MV-4-11 (cell line): ENCODE measurements at regions not wholly inside any gene's neighbourhood (a gene's known extent, or its start where the extent isn't known, plus 50 kb on each side); places are given as distances from the start of the nearest gene placed in this dataset.
"Not testable (repeated sequence)": the region's sequence is repeated elsewhere in the genome, so short reads cannot be mapped to it uniquely, and the experiment has no call there.

Experiments used
- DNase-seq: peaks from one replicate; lab custom pipeline; 2025; lab: John Stamatoyannopoulos, UW

DNA sequence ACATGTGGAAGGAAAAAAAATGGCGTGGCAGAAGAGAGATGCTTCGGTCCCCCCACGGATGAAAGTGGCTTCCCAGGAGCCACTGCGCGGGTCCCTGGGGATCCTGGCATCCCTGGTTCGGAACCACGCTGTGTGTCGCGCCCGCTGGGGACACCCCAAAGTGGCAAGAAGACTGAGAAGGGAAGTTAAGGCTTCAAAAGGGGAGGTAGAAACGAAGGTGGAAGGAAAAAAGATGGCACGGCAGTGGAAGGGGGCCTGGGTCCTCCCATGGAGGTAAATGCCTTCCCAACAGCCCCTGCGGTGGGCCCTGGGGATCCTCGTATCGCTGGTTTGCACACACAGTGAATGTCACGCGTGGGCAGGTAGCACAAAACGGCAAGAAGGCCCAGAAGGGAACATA lies 281.7 kb downstream of the ALG10 start:
- DNase-seq, result no peak

DNA sequence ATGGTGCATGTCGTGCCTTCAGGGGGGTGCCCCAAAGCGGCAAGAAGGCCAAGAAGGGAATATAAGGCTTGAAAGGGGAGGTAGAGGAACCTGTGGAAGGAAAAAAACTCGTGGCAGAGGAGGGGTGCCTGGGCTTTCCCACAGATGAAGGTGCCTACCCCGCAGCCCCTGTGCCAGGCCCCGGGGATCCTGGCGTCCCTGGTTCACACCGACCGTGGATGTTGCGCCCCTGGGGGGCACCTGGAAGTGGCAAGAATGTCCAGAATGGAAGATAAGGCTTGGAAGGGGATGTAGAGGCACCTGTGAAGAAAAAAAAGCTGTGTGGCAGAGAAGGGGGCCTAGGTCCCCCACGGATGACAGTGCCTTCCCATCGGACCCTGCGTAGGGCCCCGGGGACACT lies 282.2 kb downstream of the ALG10 start:
- DNase-seq, result no peak

DNA sequence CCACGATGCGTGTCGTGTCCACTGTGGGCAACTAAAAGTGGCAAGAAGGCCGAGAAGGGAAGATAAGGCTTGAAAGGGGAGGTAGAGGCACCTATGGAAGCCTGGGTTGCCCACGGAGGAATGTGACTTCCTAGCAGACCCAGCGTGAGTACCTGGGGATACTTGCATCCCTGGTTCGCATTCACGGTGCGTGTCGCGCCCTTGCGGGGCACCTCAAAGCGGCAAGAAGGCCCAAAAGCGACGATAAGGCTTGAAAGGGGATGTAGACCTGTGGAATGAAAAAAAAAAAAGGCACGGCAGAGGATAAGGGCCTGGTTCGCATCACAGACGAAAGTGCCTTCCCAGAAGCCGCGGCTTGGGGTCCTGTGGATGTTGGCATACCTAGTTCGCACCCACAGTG lies 282.9 kb downstream of the ALG10 start:
- DNase-seq, result no peak

DNA sequence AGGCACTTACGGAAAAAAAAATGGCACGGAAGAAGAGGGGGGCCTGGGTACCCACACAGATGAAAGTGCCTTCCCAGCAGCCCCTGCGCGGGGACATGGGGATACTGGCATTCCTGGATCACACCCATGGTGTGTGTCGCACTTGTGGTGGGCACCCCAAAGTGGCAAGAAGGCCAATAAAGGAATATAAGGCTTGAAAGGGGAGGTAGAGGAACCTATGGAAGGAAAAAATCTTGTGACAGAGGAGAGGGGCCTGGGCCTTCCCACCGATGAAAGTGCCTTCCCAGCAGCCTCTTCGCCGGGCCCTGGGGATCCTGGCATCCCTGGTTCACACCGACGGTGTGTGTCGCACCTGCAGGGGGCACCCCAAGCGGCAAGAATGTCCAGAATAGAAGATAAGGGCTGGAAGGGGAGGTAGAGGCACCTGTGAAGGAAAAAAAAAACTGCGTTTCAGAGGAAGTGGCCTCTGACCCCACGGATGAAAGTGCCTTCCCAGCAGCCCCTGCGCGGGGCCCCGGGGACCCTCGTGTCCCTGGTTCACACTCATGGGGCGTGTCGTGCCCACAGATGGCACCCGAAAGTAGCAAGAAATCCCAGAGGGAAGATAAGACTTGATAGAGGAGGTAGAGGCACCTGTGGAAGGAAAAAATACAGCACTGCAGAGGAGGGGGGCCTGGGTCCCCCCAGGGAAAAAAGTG lies 284.0 kb downstream of the ALG10 start:
- DNase-seq, result no peak

DNA sequence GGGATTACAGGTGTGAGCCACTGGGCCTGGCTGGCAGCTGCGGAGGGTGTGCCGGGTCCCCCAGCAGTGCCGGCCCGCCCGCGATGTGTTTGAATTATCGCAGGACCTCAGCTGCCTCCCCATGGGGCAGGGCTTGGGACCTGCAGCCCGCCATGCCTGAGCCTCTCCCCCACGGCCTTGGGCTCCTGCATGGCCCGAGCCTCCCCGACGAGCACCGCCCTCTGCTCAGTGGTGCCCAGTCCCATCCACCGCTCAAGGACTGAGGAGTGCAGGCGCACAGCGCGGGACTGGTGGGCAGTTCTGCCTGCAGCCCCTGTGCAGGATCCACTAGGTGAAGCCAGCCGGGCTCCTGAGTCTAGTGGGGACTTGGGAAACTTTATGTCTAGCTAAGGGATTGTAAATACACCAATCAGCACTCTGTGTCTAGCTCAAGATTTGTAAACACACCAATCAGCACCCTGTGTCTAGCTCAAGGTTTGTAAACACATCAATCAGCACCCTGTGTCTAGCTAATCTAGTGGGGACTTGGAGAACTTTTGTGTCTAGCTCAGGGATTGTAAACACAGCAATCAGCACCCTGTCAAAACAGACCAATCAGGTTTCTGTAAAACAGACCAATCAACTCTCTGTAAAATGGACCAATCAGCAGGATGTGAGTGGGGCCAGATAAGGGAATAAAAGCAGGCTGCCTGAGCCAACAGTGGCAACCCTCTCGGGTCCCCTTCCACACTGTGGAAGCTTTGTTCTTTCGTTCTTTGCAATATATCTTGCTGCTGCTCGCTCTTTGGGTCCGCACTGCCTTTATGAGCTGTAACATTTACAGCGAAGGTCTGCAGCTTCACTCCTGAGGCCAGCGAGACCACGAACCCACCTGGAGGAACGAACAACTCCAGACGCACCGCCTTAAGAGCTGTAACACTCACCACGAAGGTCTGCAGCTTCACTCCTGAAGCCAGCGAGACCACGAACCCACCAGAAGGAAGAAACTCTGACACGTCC lies 287.8 kb downstream of the ALG10 start:
- not testable (repeated sequence) for DNase-seq

DNA sequence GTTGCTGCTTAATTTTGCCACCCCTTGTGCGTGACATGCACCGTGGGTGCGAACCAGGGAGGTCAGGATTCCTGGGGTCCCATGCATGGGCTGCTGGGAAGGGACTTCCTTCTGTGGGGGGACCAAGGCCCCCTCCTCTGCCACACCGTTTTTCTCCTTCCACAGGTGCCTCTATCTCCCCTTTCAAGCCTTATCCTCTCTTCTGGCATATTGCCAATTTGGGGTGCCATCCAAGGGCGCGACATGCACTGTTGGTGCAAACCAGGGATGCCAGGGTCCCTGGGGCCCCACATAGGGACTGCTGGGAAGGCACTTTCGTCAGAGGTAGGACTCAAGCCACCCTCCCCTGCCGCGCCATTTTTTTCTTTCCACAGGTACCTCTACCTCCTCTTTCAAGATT lies 289.0 kb downstream of the ALG10 start:
- no peak for DNase-seq

DNA sequence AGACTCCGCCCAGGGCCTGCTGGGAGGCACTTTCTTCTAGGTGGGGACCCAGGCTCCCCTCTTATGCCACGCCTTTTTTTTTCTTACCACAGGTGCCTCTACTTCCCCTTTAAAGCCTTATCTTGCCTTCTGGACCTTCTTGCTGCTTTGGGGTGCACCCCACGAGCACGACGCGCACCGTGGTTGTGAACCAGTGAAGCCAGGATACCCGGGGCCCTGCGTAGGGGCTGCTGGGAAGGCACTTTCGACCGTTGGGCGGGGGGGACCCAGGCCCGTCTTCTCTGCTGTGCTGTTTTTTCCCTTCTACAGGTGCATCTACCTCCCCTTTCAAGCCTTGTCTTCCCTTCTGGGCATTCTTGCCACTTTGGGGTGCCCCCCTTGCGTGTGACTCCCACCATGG lies 305.4 kb downstream of the ALG10 start:
- no peak for DNase-seq

DNA sequence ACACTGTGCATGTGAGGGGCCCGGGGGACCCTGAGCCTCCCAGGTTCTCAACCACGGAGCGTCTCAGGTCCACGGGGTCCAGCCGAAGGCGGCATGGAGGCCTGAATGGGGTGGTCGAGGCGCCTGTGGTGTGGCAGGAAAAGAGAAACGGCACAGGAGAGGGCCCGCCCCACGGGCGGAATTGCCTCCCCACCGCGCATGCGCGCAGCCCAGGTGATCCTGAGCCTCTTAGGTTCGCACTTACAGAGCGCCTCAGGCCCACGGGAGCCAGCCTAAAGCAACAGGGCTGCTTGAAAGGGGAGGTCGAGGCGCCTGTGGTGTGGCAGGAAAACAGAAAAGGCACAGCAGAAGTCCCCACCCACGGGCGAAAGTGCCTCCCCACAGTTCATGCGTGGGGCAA lies 311.0 kb downstream of the ALG10 start:
- DNase-seq, result no peak

DNA sequence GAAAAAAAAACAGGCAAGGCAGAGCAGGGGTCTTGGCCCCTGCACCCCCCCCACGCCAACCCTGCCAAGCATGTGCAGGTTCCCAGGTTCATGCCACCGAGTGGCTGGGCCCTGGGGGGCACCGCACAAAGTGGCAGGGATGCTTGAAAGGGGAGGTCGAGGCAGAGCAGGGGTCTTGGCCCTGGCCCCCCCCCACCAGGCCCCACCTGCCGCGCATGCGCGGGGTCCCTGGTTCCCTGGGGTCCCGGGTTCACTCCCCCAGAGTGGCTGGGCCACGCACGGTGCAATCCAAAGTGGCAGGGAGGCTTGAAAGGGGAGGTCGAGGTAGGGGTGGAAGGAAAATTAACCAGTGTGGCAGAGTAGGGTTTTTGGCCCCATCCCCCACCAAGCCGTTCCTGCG lies 312.2 kb downstream of the ALG10 start:
- no peak for DNase-seq

DNA sequence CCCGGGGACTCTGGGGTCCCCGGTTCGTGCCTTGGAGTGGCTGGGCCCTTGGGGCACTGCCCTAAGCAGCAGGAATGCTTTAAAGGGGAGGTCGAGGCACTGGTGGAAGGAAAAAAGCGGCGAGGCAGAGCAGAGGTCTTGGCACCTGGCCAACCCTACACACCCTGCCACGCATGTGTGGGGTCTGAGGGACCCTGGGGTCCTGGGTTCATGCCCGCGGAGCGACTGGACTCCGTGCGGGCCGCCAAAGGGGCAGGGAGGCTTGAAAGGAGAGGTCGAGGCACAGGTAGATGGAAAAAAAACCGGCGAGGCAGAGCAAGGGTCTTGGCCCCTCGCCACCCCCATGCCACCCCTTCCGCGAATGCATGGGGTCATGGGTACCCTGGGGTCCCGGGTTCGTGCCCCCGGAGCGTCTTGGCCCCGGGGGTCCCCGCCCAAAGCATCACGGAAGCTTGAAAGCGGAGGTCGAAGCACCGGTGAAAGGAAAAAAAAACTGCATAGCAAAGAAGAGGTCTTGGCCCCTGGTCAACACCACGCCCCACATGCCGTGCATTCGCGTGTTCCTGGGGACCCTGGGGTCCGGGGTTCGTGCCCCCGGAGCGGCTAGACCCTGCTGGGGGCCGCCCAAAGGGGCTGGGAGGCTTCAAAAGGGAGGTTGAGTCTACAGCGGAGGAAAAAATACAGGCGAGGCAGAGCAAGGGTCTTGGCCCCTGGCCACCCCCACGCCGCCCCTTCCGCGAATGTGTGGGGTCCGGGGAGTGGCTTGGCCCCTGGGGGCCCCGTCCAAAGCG lies 312.9 kb downstream of the ALG10 start:
- no peak for DNase-seq

DNA sequence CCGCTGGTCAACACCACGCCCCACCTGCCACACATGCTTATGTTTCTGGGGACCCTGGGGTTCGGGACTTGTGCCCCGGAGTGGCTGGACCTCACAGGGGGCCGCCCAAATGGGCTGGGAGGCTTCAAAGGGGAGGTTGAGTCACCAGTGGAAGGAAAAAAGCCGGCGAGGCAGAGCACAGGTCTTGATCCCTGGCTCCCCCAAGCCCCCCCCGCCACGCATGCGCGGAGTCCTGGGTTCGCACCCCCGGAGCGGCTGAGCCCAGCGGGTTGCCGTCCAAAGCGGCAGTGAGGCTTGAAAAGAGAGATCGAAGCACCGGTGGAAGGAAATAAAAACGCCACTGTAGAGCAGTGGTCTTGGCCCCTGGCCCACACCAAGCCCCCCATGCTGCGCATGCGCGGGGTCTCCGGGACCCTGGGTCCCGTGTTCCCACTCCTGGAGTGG lies 313.5 kb downstream of the ALG10 start:
- DNase-seq, result no peak

DNA sequence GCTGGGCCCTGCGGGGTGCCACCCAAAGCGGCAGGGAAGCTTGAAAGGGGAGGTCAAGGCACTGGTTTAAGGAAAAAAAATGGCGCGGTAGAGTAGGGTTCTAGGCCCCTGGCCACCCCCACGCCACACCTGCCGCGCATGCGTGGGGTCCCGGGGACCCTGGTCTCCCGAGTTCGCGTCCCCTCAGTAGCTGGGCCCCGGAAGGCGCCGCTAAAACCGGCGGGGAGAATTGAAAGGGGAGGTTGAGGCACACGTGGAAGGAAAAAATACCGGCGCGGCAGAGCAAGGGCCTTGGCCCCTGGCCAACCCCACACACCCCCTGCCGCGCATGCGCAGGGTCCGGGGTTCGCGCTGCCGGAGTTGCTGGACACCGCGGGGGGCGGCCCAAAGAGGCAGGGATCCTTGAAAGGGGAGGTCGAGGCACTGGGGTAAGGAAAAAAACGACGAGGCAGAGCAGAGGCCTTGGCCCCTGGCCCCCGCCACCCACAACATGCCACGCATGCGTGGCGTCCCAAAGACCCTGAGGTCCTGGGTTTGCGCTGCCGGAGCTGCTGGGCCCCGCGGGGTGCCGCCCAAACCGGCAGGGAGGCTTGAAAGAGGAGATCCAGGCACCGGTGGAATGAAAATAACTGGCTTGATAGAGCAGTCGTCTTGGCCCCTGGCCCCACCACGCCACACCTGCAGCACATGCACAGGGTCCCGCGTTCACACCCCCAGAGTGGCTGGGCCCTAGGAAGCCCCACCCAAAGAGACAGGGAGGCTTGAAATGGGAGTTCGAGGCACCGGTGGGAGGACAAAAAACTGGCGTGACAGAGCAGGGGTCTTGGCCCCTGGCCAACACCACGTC lies 314.5 kb downstream of the ALG10 start:
- DNase-seq, result no peak

DNA sequence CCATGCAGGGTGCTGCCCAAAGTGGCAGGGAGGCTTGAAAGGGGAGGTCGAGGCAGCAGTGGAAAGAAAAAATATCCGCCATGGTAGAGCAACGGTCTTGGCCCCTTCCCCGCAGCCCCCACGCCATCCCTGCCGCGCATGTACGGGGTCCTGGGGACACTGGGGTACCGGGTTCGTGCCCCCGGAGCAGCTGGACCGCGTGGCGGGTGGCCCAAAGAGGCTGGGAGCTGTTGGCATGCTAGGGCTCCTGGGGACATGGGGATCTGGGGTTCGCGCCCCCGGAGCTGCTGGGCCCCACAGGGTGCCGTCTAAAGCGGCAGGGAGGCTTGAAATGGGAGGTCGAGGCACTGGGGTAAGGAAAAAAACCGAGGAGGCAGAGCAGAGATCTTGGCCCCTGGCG lies 316.5 kb downstream of the ALG10 start:
- no peak for DNase-seq

DNA sequence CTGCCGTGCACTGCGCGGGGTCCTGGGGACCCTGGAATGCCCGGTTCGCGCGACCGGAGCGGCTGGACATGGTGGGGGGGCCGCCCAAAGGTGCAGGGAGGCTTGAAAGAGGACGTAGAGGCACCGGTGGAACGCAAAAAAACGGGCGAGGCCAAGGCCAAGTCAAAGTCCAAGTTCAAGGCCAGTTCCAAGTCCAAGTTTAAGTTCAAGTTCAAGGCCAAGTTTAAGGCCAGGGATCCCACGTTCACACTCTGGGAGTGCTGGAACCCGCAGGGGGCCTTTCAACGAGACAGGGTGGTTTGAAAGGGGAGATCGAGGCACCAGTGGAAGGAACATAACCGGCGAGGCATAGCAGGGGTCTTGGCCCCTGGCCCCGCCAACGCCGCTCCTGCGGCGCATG lies 317.6 kb downstream of the ALG10 start:
- no peak for DNase-seq

DNA sequence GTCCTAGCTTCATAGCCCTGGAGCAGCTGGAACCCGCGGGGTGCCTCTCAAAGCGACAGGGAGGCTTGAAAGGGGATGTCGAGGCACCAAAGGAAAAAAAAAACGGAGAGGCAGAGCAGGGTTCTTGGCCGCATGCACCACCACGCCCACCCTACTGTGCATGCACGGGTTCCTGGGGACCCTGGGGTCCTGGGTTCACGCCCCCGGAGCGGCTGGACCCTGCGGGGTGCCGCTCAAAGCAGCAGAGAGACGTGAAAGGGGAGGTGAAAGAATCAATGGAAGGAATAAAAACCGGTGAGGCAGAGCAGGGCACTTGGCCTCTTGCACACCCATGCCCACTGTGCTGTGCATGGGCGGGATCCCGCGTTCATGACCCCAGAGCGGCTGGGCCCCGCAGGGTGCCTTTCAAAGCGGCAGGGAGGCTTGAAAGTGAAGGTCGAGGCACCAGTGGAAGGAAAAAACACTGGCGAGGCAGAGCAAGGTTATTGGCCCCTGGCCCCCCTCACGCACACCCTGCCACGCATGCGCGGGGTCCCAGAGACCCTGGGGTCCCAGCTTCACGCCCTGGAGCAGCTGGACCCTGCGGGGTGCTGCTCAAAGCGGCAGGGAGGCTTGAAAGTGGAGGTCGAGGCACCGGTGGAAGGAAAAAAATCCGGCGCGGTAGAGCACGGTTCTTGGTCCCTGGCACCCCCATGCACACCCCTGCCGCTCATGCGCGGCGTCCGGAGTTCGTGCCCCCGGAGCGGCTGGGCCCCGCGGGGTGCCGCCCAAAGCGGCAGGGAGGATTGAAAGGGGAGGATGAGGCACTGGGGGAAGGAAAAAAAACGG lies 318.5 kb downstream of the ALG10 start:
- DNase-seq, result no peak

DNA sequence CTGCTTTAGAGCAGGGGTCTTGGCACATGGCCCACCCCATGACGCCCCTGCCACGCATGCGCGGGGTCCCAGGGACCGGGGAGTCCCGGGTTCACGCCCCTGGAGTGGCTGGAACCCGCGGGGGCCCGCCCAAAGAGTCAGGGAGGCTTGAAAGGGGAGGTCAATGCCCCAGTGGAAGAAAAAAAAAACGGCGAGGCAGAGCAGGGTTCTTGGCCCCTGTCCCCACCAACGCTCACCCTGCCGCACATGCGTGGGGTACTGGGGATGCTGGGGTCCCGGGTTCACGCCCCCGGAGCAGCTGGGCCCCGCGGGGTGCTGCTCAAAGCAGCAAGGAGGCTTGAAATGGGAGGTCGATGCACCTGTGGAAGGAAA lies 319.1 kb downstream of the ALG10 start:
- DNase-seq, result no peak

DNA sequence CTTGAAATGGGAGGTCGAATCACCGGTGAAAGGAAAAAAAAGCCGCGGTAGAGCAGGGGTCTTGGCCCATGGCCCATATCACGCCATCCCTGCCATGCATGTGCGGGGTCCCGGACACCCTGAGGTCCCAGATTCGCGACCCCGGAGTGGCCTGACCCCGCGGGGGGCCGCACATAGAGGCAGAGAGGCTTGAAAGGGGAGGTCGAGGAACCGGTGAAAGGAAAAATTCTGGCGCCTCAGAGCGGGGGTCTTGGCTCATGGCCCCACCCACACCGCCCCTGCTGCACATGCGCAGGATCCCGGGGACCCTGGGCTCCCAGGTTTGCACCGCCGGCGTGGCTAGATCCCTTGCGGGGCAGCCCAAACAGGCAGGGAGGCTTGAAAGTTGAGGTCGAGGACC lies 319.8 kb downstream of the ALG10 start:
- DNase-seq, result no peak

DNA sequence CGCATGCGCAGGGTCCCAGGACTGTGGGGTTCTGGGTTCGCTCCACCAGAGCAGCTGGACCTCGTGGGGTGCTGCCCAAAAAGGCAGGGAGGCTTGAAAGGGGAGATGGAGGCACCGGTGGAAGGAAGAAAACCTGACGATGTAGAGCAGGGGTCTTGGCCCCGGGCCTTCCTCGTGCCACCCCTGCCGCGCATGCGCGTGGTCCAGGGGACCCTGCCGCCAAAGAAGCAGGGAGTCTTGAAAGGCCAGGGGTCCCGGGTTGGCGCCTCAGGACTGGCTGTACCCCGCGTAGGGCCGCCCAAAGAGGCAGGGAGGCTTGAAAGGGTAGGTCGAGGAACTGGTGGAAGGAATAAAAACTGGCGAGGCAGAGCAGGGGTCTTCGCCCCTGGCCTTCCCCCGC lies 321.0 kb downstream of the ALG10 start:
- no peak for DNase-seq

DNA sequence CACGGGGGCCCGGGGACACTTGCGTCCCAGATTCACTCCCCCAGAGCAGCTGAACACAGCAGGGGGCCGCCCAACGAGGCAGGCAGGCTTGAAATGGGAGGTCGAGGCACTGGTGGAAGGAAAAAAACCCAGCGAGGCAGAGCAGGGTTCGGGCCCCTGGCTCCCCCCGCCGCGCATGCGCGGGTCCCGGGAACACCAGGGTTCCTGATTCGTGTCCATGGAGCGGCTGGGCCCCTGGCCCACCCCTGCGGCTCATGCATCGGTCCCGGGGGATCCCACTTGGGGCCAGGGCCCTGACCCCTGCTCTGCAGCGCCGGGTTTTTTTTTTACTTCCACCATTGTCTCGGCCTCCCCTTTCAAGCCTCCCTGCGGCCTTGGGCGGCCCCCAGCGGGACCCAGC lies 321.5 kb downstream of the ALG10 start:
- no peak for DNase-seq

DNA sequence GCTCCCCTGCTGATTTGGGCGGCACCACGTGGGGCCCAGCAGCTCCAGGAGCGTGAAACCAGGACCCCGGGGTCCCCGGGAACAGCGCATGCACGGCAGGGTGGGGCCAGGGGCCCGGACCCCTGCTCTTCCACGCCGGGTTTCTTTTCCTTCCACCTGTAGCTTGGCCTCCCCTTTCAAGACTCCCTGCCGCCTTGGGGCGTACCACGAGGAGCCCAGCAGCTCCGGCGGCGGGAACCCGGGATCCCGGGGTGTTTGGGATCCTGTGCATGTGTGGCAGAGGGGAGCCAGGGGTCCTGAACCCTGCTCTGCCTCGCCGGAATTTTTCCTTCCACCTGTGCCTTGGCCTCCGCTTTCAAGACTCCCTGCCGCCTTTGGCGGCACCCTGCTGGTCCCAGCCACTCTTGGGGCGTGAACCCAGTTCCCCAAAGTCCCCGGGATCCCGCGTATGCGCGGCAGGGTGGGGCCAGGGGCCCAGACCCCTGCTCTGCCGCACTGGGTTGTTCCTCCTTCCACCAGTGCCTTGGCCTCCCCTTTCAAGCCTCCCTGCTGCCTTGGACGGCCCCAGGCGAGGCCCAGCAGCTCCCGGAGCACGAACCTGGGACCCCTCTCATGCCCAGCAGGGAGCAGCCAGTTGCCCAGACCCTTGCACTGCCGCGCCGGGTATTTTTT lies 322.7 kb downstream of the ALG10 start:
- no peak for DNase-seq
